ENCODE measurements at regions not wholly inside any gene's neighbourhood (a gene's known extent, or its start where the extent isn't known, plus 50 kb on each side); places are given as distances from the start of the nearest gene placed in this dataset.

GRCh38 chr6:149202100-149202499 lies 115.4 kb upstream of the TAB2 start:
- TF ChIP-seq CTCF (IDR thresholded peaks at IDR 0.05; ENCODE audit: poor library complexity) = no peak
- TF ChIP-seq EZH2 (IDR thresholded peaks at IDR 0.05; ENCODE audit: borderline replicate concordance) = no peak
- no peak for TF ChIP-seq EZH2phosphoT487 (IDR thresholded peaks at IDR 0.05; ENCODE audit: low read depth, severe bottlenecking, unreplicated experiment)

Measured in hepatocyte (in vitro differentiated cells).